ENCODE measurements at regions not wholly inside any gene's neighbourhood (a gene's known extent, or its start where the extent isn't known, plus 50 kb on each side); places are given as distances from the start of the nearest gene placed in this dataset.

DNA sequence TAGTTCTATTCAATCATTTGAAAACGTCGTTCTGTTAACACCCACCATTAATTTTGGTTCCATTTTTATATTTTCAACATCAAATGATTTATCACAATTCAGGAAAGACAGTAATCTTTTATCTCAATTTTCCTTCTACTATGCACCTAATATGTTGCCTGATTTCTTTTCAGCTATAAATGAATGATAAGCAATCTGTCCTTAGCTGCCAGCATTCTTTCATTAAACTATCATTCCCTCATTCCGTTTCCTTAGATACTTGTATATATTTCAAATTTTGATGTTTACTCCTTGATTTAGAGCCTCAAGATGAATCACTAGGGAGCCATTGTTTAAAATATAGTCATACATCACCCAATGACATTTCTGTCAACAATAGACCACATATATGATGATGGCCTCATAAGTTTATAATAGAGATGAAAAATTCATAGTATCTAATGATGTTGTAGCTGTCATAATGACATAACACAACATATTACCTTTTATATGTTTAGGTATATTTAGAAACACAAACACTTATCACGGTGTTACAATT is 661.7 kb downstream of the IPMK start:
- ATAC-seq: no peak
- DNase-seq (ENCODE audit: low read depth, low spot score): no peak

DNA sequence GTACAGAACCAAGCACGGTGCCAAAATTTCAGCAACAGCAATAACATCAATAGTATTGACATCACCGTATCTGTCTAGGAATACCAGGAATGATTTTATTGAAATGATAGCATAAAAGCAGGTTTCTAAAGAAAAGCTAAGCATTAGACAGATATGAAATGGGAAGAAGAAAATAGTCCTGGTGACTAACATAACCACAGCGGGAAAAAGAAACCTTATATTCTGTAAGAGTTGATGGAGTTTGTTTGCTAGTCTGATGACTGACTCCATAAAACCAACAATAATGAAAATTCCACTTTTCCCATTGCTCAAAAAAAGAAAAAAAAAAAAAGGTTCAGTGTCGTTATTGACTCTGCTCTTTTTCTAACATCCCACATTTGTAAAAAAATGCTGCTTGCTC is 668.3 kb downstream of the IPMK start:
- no TSS peak for BruUV-seq (replicated peaks)
- H3K4me1 ChIP-seq (ENCODE audit: control insufficient read depth, insufficient read depth, low read length): no peaks in the 10 kb centered on the region
- ATAC-seq: no peak
- ChIA-PET CTCF (no interaction called here), POLR2A (no interaction called here)
- no peak overlapping the region for H3K27ac ChIP-seq (ENCODE audit: low read length)
- H3K27me3 ChIP-seq (ENCODE audit: control insufficient read depth, insufficient read depth, low read length): no peaks in the 10 kb centered on the region
- no peaks in the 10 kb centered on the region for H3K9me3 ChIP-seq (ENCODE audit: control insufficient read depth, insufficient read depth, low read depth, low read length)
- H3K36me3 ChIP-seq (ENCODE audit: control insufficient read depth, insufficient read depth, low read length): no peaks in the 10 kb centered on the region
- no peak for DNase-seq (ENCODE audit: low read depth, low spot score)
- TF ChIP-seq SIN3A (IDR thresholded peaks at IDR 0.05; ENCODE audit: borderline replicate concordance, insufficient read depth, low read depth, low read length) (no peak), TCF7L2 (IDR thresholded peaks at IDR 0.05; ENCODE audit: low read depth, low read length) (no peak), POLR2AphosphoS5 (IDR thresholded peaks at IDR 0.05; ENCODE audit: low read depth, low read length) (no peak)
- TF ChIP-seq, protein P1, sequence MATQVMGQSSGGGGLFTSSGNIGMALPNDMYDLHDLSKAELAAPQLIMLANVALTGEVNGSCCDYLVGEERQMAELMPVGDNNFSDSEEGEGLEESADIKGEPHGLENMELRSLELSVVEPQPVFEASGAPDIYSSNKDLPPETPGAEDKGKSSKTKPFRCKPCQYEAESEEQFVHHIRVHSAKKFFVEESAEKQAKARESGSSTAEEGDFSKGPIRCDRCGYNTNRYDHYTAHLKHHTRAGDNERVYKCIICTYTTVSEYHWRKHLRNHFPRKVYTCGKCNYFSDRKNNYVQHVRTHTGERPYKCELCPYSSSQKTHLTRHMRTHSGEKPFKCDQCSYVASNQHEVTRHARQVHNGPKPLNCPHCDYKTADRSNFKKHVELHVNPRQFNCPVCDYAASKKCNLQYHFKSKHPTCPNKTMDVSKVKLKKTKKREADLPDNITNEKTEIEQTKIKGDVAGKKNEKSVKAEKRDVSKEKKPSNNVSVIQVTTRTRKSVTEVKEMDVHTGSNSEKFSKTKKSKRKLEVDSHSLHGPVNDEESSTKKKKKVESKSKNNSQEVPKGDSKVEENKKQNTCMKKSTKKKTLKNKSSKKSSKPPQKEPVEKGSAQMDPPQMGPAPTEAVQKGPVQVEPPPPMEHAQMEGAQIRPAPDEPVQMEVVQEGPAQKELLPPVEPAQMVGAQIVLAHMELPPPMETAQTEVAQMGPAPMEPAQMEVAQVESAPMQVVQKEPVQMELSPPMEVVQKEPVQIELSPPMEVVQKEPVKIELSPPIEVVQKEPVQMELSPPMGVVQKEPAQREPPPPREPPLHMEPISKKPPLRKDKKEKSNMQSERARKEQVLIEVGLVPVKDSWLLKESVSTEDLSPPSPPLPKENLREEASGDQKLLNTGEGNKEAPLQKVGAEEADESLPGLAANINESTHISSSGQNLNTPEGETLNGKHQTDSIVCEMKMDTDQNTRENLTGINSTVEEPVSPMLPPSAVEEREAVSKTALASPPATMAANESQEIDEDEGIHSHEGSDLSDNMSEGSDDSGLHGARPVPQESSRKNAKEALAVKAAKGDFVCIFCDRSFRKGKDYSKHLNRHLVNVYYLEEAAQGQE (IDR thresholded peaks at IDR 0.05; ENCODE audit: insufficient read depth in 1 of 2, low read depth in 2 of 2, low read length in 1 of 2): no peak
- TF ChIP-seq, protein P2, sequence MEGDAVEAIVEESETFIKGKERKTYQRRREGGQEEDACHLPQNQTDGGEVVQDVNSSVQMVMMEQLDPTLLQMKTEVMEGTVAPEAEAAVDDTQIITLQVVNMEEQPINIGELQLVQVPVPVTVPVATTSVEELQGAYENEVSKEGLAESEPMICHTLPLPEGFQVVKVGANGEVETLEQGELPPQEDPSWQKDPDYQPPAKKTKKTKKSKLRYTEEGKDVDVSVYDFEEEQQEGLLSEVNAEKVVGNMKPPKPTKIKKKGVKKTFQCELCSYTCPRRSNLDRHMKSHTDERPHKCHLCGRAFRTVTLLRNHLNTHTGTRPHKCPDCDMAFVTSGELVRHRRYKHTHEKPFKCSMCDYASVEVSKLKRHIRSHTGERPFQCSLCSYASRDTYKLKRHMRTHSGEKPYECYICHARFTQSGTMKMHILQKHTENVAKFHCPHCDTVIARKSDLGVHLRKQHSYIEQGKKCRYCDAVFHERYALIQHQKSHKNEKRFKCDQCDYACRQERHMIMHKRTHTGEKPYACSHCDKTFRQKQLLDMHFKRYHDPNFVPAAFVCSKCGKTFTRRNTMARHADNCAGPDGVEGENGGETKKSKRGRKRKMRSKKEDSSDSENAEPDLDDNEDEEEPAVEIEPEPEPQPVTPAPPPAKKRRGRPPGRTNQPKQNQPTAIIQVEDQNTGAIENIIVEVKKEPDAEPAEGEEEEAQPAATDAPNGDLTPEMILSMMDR (IDR thresholded peaks at IDR 0.05): no peak
- H3K4me3 ChIP-seq (ENCODE audit: low read depth in 2 of 2, low read length in 2 of 2): no peak overlapping the region
- intact Hi-C loops (cut with micrococcal nuclease; ENCODE audit: unreplicated experiment) (loop anchor here (10.0 kb wide), 1 partner anchor 265 kb away; no protein-coding TSS in a partner anchor), in situ Hi-C loops (cut with HindIII; ENCODE audit: low pct_unique_long_range_greater_than_20kb, low sequenced_read_pairs) (no loop called here)

More for the DNA sequence above, 661.7 kb downstream of the IPMK start:
- no peaks in the 10 kb centered on the region for H3K27me3 ChIP-seq (ENCODE audit: control insufficient read depth, insufficient read depth, low read length)
- no TSS peak for BruUV-seq (replicated peaks)
- no peaks in the 10 kb centered on the region for H3K9me3 ChIP-seq (ENCODE audit: control insufficient read depth, insufficient read depth, low read depth, low read length)
- TF ChIP-seq TCF7L2 (IDR thresholded peaks at IDR 0.05; ENCODE audit: low read depth, low read length) (no peak), SIN3A (IDR thresholded peaks at IDR 0.05; ENCODE audit: borderline replicate concordance, insufficient read depth, low read depth, low read length) (no peak), POLR2AphosphoS5 (IDR thresholded peaks at IDR 0.05; ENCODE audit: low read depth, low read length) (no peak)
- TF ChIP-seq, protein P1 (IDR thresholded peaks at IDR 0.05; ENCODE audit: insufficient read depth in 1 of 2, low read depth in 2 of 2, low read length in 1 of 2): no peak
- TF ChIP-seq, protein P2 (IDR thresholded peaks at IDR 0.05): no peak
- in situ Hi-C loops (cut with HindIII; ENCODE audit: low pct_unique_long_range_greater_than_20kb, low sequenced_read_pairs): no loop called here
- no peaks in the 10 kb centered on the region for H3K4me1 ChIP-seq (ENCODE audit: control insufficient read depth, insufficient read depth, low read length)
- POLR2A ChIA-PET: no interaction called here
- intact Hi-C loops (cut with micrococcal nuclease; ENCODE audit: unreplicated experiment): no loop called here
- CTCF ChIA-PET: interaction anchor here (0.7 kb wide), 1 partner anchor 958 kb away, joined by 4 read pairs; no protein-coding TSS in a partner anchor
- H3K36me3 ChIP-seq (ENCODE audit: control insufficient read depth, insufficient read depth, low read length): no peaks in the 10 kb centered on the region
- no peak overlapping the region for H3K27ac ChIP-seq (ENCODE audit: low read length)
- H3K4me3 ChIP-seq (ENCODE audit: low read depth in 2 of 2, low read length in 2 of 2): no peak overlapping the region

Data from Panc1 (cell line).